CD14-positive monocyte (primary cell): ENCODE measurements at regions not wholly inside any gene's neighbourhood (a gene's known extent, or its start where the extent isn't known, plus 50 kb on each side); places are given as distances from the start of the nearest gene placed in this dataset.
A peak's percentile ranks its signal among the peaks of the same experiment; 100 is the strongest.

ENCODE experiments used
- DNase-seq, 3 donors: peaks; one replicate each; pipeline ENCODE4 v3.0.0-alpha.2; 2011 to 2022
- H2AFZ ChIP-seq: 2 replicates; pipeline ENCODE4 v1.6.0; 2012; ENCODE audit warnings: mild to moderate bottlenecking, low read depth, low read length, inconsistent platforms; ENCODE audit not compliant: insufficient read depth, poor library complexity, severe bottlenecking
- H3K27ac ChIP-seq, 2 donors: 1 replicate in 1 of 2; 2 replicates in 1 of 2; pipeline ENCODE4 v1.5.1; 2012 to 2013; ENCODE audit warnings: low read length in 2 of 2, control low read depth in 1 of 2, inconsistent platforms in 1 of 2, low read depth in 1 of 2, mild to moderate bottlenecking in 1 of 2
- H3K27me3 ChIP-seq, 2 donors: one replicate each; pipeline versions ENCODE4 v1.6.0 to v1.6.1; 2011 to 2013; ENCODE audit warnings: low read length in 2 of 2; ENCODE audit not compliant: control insufficient read depth in 2 of 2, insufficient read depth in 2 of 2
- H3K36me3 ChIP-seq, 2 donors: replicated peaks in 1 of 2; 1 replicate in 1 of 2; 2 replicates in 1 of 2; pipeline versions ENCODE4 v1.5.1 to v1.6.1; 2012 to 2013; ENCODE audit warnings: low read length in 2 of 2, control low read depth in 1 of 2, inconsistent platforms in 1 of 2, mild to moderate bottlenecking in 1 of 2; ENCODE audit not compliant: insufficient read depth in 2 of 2, control insufficient read depth in 1 of 2
- H3K4me1 ChIP-seq, 2 donors: 1 replicate in 1 of 2; 2 replicates in 1 of 2; pipeline versions ENCODE4 v1.5.1 to v1.6.1; 2012 to 2013; ENCODE audit warnings: low read length in 2 of 2, control low read depth in 1 of 2, inconsistent platforms in 1 of 2, mild to moderate bottlenecking in 1 of 2, moderate library complexity in 1 of 2; ENCODE audit not compliant: insufficient read depth in 2 of 2, control insufficient read depth in 1 of 2
- H3K4me2 ChIP-seq: replicated peaks from 2 replicates; pipeline ENCODE3; 2012; ENCODE audit warnings: low read length, moderate library complexity, mild to moderate bottlenecking; ENCODE audit not compliant: poor library complexity, severe bottlenecking; ENCODE audit errors: extremely low read depth
- H3K4me3 ChIP-seq, 3 experiments: fragments of 200-600 bp in 1 of 3; sonication (generic) in 1 of 3; replicated peaks in 1 of 3; 1 replicate in 2 of 3; 2 replicates in 1 of 3; pipeline ENCODE4 v1.5.1; 2011 to 2013; ENCODE audit warnings: low read length in 3 of 3, mild to moderate bottlenecking in 3 of 3, control low read depth in 2 of 3, low read depth in 2 of 3, inconsistent platforms in 1 of 3, moderate library complexity in 1 of 3
- H3K79me2 ChIP-seq: 2 replicates; pipeline ENCODE4 v1.6.0; 2012; ENCODE audit warnings: mild to moderate bottlenecking, control low read depth, inconsistent platforms, low read length, moderate library complexity; ENCODE audit not compliant: insufficient read depth
- H3K9ac ChIP-seq: 2 replicates; pipeline ENCODE4 v1.6.0; 2017; ENCODE audit warnings: low read length, mild to moderate bottlenecking; ENCODE audit not compliant: insufficient read depth, poor library complexity, severe bottlenecking
- H3K9me3 ChIP-seq, 2 donors: replicated peaks in 1 of 2; 1 replicate in 1 of 2; 2 replicates in 1 of 2; pipeline versions ENCODE4 v1.5.1 to v1.6.1; 2012 to 2013; ENCODE audit warnings: low read length in 2 of 2, control low read depth in 1 of 2; ENCODE audit not compliant: control insufficient read depth in 1 of 2, insufficient read depth in 1 of 2
- H4K20me1 ChIP-seq: 2 replicates; pipeline ENCODE4 v1.6.0; 2012; ENCODE audit warnings: mild to moderate bottlenecking, low read length, control low read depth, moderate library complexity; ENCODE audit not compliant: insufficient read depth
- H3K27ac Mint-ChIP-seq, 7 donors: one replicate each; pipeline ENCODE4 v1.8.0; 2020; ENCODE audit warnings: mild to moderate bottlenecking in 7 of 7, mixed read lengths in 7 of 7, moderate library complexity in 6 of 7, inconsistent platforms in 2 of 7
- H3K27me3 Mint-ChIP-seq, 3 donors: one replicate each; pipeline ENCODE4 v1.8.0; 2021 to 2022; ENCODE audit warnings: low read depth in 3 of 3, mild to moderate bottlenecking in 3 of 3, mixed read lengths in 3 of 3, moderate library complexity in 3 of 3, inconsistent platforms in 1 of 3
- H3K36me3 Mint-ChIP-seq, 2 donors: one replicate each; pipeline ENCODE4 v1.8.0; 2020; ENCODE audit warnings: mixed read lengths in 2 of 2, inconsistent platforms in 1 of 2, mild to moderate bottlenecking in 1 of 2
- H3K4me1 Mint-ChIP-seq: one replicate; pipeline ENCODE4 v1.8.0; 2020; ENCODE audit warnings: mild to moderate bottlenecking, mixed read lengths
- H3K4me3 Mint-ChIP-seq, 2 donors: one replicate each; pipeline ENCODE4 v1.8.0; 2020; ENCODE audit warnings: mild to moderate bottlenecking in 2 of 2, mixed read lengths in 2 of 2, moderate library complexity in 1 of 2
- H3K9me3 Mint-ChIP-seq, 7 donors: one replicate each; pipeline ENCODE4 v1.8.0; 2020 to 2022; ENCODE audit warnings: mixed read lengths in 7 of 7, mild to moderate bottlenecking in 6 of 7, moderate library complexity in 6 of 7, inconsistent platforms in 2 of 7
- WGBS: methylation state at CpG from one replicate; pipeline ENCODE4 v1.1.5; 2013; ENCODE audit warnings: missing lambda C conversion rate; ENCODE audit not compliant: insufficient coverage; 5-methylcytosine and 5-hydroxymethylcytosine counted together
- intact Hi-C, 2 donors: fragments of 100-400 bp; cut with micrococcal nuclease; formaldehyde crosslinking; loops; one replicate each; pipeline versions ENCODE4 v1.15.0 to v1.15.1; 2023
- TF ChIP-seq, protein P1 (sequence below): fragments of 200-600 bp; IDR thresholded peaks from one replicate; pipeline ENCODE4 v1.8.0; 2022; ENCODE audit warnings: antibody characterized with exemption, mild to moderate bottlenecking

DNA sequence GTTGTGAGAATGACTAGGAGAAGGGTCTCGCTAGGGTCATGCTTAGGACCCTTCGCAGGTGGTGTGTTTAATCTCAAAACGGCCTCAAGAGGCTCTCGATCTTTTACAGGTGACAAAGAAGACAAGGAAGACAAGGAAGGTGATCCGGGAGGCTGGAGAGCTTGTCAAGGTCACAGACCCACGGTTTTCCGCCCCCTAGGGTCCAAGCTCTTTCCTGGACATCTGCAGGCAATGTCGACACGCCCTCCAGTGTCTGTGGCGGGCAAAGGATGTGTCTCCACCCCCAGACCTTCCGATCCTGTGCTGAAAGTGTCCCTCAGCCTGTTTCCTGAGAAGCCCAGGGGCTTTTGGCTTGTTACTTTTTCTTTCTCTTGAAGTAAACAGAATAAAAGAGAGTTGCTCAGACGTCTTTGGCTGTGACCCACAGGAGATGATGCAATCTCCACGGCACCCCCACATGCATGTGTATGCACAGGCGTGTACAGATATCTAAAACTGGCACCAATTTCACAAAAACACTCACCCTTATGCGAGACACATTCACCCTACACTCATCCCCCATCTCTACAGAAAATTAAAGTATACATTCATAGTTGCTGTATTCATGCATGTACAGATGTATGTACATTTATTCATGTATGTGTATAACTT lies 108.8 kb downstream of the KLF13 start:
- Histone ChIP-seq H3K27me3 (no peaks in the 10 kb centered on the region), H3K4me2 (peak overlapping the region; percentile 79), H3K4me3 (peak overlapping the region; percentile 40 to 69 (median 48)), H3K4me1 (peaks cover 50 to 53% of the 10 kb centered on the region in 2 donors), H3K27ac (peak overlapping the region; percentile 81 to 98), H3K79me2 (no peaks in the 10 kb centered on the region), H2AFZ (peak overlapping the region; percentile 55), H3K9ac (peak overlapping the region; percentile 85), H3K36me3 (no peaks in the 10 kb centered on the region), H4K20me1 (no peaks in the 10 kb centered on the region), H3K9me3 (no peaks in the 10 kb centered on the region)
- Mint-ChIP-seq H3K4me1 (peaks cover 51% of the 10 kb centered on the region), H3K36me3 (peaks cover 2% of the 10 kb centered on the region in 2 donors), H3K27ac (peak overlapping the region; percentile 95 to 98 (median 96)), H3K4me3 (peak overlapping the region; percentile 78 to 91), H3K27me3 (peaks cover 0 to 4% (median 3%) of the 10 kb centered on the region in 3 donors), H3K9me3 (no peaks in the 10 kb centered on the region)
- TF ChIP-seq, protein P1, sequence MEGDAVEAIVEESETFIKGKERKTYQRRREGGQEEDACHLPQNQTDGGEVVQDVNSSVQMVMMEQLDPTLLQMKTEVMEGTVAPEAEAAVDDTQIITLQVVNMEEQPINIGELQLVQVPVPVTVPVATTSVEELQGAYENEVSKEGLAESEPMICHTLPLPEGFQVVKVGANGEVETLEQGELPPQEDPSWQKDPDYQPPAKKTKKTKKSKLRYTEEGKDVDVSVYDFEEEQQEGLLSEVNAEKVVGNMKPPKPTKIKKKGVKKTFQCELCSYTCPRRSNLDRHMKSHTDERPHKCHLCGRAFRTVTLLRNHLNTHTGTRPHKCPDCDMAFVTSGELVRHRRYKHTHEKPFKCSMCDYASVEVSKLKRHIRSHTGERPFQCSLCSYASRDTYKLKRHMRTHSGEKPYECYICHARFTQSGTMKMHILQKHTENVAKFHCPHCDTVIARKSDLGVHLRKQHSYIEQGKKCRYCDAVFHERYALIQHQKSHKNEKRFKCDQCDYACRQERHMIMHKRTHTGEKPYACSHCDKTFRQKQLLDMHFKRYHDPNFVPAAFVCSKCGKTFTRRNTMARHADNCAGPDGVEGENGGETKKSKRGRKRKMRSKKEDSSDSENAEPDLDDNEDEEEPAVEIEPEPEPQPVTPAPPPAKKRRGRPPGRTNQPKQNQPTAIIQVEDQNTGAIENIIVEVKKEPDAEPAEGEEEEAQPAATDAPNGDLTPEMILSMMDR, result peak; percentile 79
- peak; percentile 80 to 89 (median 85) for DNase-seq
- intact Hi-C loops, result loop anchor here (2.0 to 5.0 kb wide), 2 partner anchors 52 to 53 kb away; no protein-coding TSS in a partner anchor
- WGBS, result 0% methylated on average over 10 of the region's 15 CpGs

DNA sequence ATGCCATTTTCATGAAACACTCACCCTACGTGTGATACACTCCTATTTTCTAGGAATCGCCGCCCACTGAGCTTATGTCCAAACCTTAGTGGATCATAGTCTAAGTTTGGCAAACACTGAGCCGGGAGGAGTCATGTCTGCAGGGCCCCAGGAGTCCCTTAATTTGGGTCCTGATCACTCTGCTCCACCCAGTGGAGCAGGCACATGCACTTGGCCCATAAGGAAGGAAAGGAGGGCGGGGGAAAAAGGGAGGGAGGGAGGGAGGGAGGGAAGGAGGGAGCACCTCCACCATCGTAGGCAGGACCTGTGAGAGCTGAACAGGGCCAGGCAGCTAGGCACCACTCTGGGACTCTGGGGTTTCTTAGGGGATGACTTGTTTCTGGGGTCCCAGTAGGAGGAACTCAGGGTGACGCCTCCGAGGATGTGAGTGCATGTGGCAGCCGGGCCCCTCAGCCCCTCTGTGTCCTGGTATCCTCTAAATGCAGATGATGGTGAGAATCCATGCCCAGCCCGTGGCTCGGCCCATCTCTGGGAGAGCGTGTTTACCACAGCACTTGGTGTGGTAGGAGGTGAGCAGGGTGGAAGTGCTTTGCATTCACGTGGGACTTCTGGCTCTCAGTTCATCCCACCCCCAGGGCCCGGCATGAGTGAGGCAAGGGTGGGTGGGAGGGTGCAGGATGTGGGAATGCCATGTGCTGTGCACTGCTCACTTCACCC lies 109.4 kb downstream of the KLF13 start:
- Histone ChIP-seq H3K27me3 (no peaks in the 10 kb centered on the region), H3K4me3 (peak overlapping the region in 1 of 3 experiments; percentile 69), H3K9me3 (no peaks in the 10 kb centered on the region), H3K9ac (no peak overlapping the region), H4K20me1 (no peaks in the 10 kb centered on the region), H3K27ac (peak overlapping the region in 1 of 2 donors; percentile 98), H3K4me2 (peak overlapping the region; percentile 79), H2AFZ (no peak overlapping the region), H3K36me3 (no peaks in the 10 kb centered on the region), H3K4me1 (peaks cover 54 to 58% of the 10 kb centered on the region in 2 donors), H3K79me2 (no peaks in the 10 kb centered on the region)
- no peaks in the 10 kb centered on the region for H3K9me3 Mint-ChIP-seq
- H3K27me3 Mint-ChIP-seq, result peaks cover 0 to 4% (median 3%) of the 10 kb centered on the region in 3 donors
- peak overlapping the region; percentile 78 to 91 for H3K4me3 Mint-ChIP-seq
- intact Hi-C loops, result loop anchor here (2.0 to 5.0 kb wide), 2 partner anchors 51 to 53 kb away; no protein-coding TSS in a partner anchor
- TF ChIP-seq, protein P1, result no peak
- peak; percentile 44 to 60 (median 56) for DNase-seq
- H3K27ac Mint-ChIP-seq, result peak overlapping the region; percentile 95 to 98 (median 96)
- H3K4me1 Mint-ChIP-seq, result peaks cover 55% of the 10 kb centered on the region
- WGBS, result 0% methylated on average over 3 of the region's 14 CpGs
- H3K36me3 Mint-ChIP-seq, result peaks cover 2% of the 10 kb centered on the region in 2 donors
